ENCODE measurements at regions not wholly inside any gene's neighbourhood (a gene's known extent, or its start where the extent isn't known, plus 50 kb on each side); places are given as distances from the start of the nearest gene placed in this dataset.

DNA sequence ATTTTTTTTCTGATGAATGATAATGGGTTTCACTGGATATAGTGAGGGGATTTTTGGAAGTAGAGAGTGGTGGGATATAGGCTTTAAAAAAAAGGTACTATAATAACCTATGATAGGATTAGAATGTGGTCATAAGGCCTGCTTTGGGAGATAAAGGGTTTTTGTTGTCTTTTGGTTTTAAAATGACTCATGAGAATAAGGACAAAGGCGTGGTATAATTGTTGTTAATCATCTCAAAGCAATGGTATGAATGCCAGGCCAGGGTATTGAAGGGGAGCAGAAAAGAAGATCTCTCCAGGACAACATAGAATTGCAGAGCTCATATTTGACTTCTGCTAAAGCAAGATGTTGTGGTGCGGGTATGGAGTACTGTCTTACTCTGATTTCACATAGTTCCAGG lies 579.4 kb downstream of the JRKL start:
- WGBS (ENCODE audit: low lambda C conversion rate), result 30% methylated on average over 2 of the region's 2 CpGs
- TF ChIP-seq GATA2 (CRISPR knock-in tag; IDR thresholded peaks at IDR 0.05) (no peak), NRF1 (IDR thresholded peaks at IDR 0.05; ENCODE audit: low read depth, low read length) (no peak), RFX5 (IDR thresholded peaks at IDR 0.05; ENCODE audit: low read length) (no peak), NFIC (IDR thresholded peaks at IDR 0.05; ENCODE audit: borderline replicate concordance) (no peak), SMC3 (IDR thresholded peaks at IDR 0.05; ENCODE audit: low read depth, low read length) (no peak), FOXM1 (IDR thresholded peaks at IDR 0.05; ENCODE audit: low read depth) (no peak), RCOR1 (IDR thresholded peaks at IDR 0.05; ENCODE audit: low read length) (no peak), REST (IDR thresholded peaks at IDR 0.05; ENCODE audit: low read depth, low read length) (no peak), GABPA (IDR thresholded peaks at IDR 0.05; ENCODE audit: low read depth) (no peak), EP300 (IDR thresholded peaks at IDR 0.05; ENCODE audit: borderline replicate concordance in 1 of 2, low read depth in 1 of 2, low read length in 1 of 2) (no peak), RXRA (IDR thresholded peaks at IDR 0.05; ENCODE audit: borderline replicate concordance, low read depth) (no peak), MEF2A (IDR thresholded peaks at IDR 0.05; ENCODE audit: borderline replicate concordance, low read depth) (no peak), YY1 (IDR thresholded peaks at IDR 0.05; ENCODE audit: low read depth) (no peak), TCF12 (IDR thresholded peaks at IDR 0.05) (no peak), JUND (IDR thresholded peaks at IDR 0.05) (no peak), ELF1 (IDR thresholded peaks at IDR 0.05) (no peak), SIN3A (IDR thresholded peaks at IDR 0.05; ENCODE audit: borderline replicate concordance, low read depth, low read length) (no peak), TEAD4 (IDR thresholded peaks at IDR 0.05; ENCODE audit: borderline replicate concordance, insufficient read depth) (no peak)
- TF ChIP-seq, protein P1, sequence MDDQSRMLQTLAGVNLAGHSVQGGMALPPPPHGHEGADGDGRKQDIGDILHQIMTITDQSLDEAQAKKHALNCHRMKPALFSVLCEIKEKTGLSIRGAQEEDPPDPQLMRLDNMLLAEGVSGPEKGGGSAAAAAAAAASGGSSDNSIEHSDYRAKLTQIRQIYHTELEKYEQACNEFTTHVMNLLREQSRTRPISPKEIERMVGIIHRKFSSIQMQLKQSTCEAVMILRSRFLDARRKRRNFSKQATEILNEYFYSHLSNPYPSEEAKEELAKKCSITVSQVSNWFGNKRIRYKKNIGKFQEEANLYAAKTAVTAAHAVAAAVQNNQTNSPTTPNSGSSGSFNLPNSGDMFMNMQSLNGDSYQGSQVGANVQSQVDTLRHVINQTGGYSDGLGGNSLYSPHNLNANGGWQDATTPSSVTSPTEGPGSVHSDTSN (IDR thresholded peaks at IDR 0.05), result no peak
- TF ChIP-seq, protein P2, sequence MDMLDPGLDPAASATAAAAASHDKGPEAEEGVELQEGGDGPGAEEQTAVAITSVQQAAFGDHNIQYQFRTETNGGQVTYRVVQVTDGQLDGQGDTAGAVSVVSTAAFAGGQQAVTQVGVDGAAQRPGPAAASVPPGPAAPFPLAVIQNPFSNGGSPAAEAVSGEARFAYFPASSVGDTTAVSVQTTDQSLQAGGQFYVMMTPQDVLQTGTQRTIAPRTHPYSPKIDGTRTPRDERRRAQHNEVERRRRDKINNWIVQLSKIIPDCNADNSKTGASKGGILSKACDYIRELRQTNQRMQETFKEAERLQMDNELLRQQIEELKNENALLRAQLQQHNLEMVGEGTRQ (IDR thresholded peaks at IDR 0.05; ENCODE audit: borderline replicate concordance, low read depth, low read length), result no peak
- H4K20me1 ChIP-seq (ENCODE audit: insufficient read depth), result no peaks in the 10 kb centered on the region
- H2AFZ ChIP-seq (ENCODE audit: low read depth), result no peak overlapping the region
- H3K9me2 ChIP-seq, result no peaks in the 10 kb centered on the region
- no peaks in the 10 kb centered on the region for H3K27me3 ChIP-seq (ENCODE audit: insufficient read depth)
- H3K79me2 ChIP-seq (ENCODE audit: insufficient read depth), result no peaks in the 10 kb centered on the region
- H3K4me1 ChIP-seq (ENCODE audit: control insufficient read depth in 1 of 2, insufficient read depth in 2 of 2, low read depth in 1 of 2, low read length in 1 of 2), result no peaks in the 10 kb centered on the region
- no peak overlapping the region for H3K9ac ChIP-seq
- no peaks in the 10 kb centered on the region for H3K9me3 ChIP-seq
- ChIA-PET POLR2A (no interaction called here), CTCF (no interaction called here)
- DNase-seq, result no peak
- H3K36me3 ChIP-seq (replicated peaks in 1 of 2; ENCODE audit: control insufficient read depth in 1 of 2, insufficient read depth in 2 of 2, low read length in 1 of 2), result no peaks in the 10 kb centered on the region
- H3K4me3 ChIP-seq (ENCODE audit: low read depth in 2 of 2, low read length in 1 of 2), result no peak overlapping the region
- no peak overlapping the region for H3K27ac ChIP-seq (ENCODE audit: low read depth in 2 of 2, low read length in 1 of 2)
- H3K4me2 ChIP-seq, result no peak overlapping the region
- no peaks in the 10 kb centered on the region for H3F3A ChIP-seq (replicated peaks; ENCODE audit: insufficient read depth)

All from SK-N-SH (cell line).